ENCODE measurements at regions not wholly inside any gene's neighbourhood (a gene's known extent, or its start where the extent isn't known, plus 50 kb on each side); places are given as distances from the start of the nearest gene placed in this dataset.

DNA sequence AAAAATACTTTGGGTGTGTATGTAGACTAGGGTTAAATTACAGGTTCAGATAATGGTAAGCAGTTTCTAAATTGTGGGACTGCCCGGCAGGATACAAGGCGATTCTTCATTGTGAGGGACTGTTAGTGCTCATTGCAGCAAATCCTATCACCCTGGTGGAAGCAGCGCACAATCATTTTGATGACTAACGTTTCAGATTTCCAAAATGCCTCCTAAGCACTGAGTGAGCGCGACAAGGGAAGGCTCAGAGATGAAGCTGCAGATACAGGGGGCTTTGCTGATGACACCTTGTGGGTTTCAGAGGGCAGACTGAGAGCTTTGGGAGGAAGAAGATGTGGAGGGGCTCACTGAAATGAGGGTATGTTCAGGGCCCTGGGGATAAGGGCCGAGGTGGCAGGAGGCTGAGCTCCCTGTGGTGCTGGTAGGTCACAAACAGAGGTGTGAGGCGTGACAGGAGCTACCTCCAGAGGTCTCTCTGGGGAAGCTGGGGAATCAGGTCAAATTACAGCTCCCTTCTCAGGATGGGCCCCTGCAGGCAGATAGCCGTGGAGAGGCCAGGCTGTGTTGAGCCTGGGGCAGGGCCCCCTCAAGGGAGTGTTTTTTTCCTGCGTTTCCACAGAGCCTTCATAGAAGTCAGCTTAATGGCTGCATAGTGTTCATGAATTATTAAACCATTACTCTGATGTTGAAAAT is 84.5 kb upstream of the FYN start:
- Mint-ChIP-seq H3K9me3 (ENCODE audit: unreplicated experiment) (no peaks in the 10 kb centered on the region), H3K27me3 (ENCODE audit: insufficient read depth, unreplicated experiment) (no peaks in the 10 kb centered on the region), H3K27ac (ENCODE audit: low read depth, unreplicated experiment) (no peak overlapping the region), H3K4me3 (ENCODE audit: unreplicated experiment) (no peak overlapping the region), H3K4me1 (ENCODE audit: insufficient read depth, unreplicated experiment) (peaks cover 5% of the 10 kb centered on the region), H3K36me3 (ENCODE audit: insufficient read depth, unreplicated experiment) (no peaks in the 10 kb centered on the region)
- ChIA-PET POLR2A (interaction anchor here (1.1 kb wide), 1 partner anchor 15 kb away, joined by 3 read pairs; no protein-coding TSS in a partner anchor), CTCF (interaction anchor here (0.7 to 0.8 kb wide), 2 partner anchors 12 to 22 kb away, joined by 3 read pairs; no protein-coding TSS in a partner anchor)
- intact Hi-C loops (cut with micrococcal nuclease) = no loop called here
- TF ChIP-seq CTCF (IDR thresholded peaks at IDR 0.05; ENCODE audit: unreplicated experiment) = no peak
- BruUV-seq (replicated peaks) = no TSS peak
- no peak for DNase-seq (ENCODE audit: unreplicated experiment)

- Mint-ChIP-seq H3K9me3 (ENCODE audit: unreplicated experiment) (no peaks in the 10 kb centered on the region), H3K36me3 (ENCODE audit: insufficient read depth, unreplicated experiment) (no peaks in the 10 kb centered on the region), H3K27me3 (ENCODE audit: insufficient read depth, unreplicated experiment) (no peaks in the 10 kb centered on the region), H3K27ac (ENCODE audit: low read depth, unreplicated experiment) (no peak overlapping the region), H3K4me3 (ENCODE audit: unreplicated experiment) (no peak overlapping the region), H3K4me1 (ENCODE audit: insufficient read depth, unreplicated experiment) (no peaks in the 10 kb centered on the region)
- ChIA-PET CTCF (interaction anchor here (0.7 to 0.8 kb wide), 3 partner anchors 10 to 40 kb away, joined by 3 read pairs; no protein-coding TSS in a partner anchor), POLR2A (interaction anchor here (1.0 to 1.1 kb wide), 2 partner anchors 15 to 28 kb away, joined by 3 to 4 read pairs; no protein-coding TSS in a partner anchor)
- DNase-seq (ENCODE audit: unreplicated experiment) = no peak
- intact Hi-C loops (cut with micrococcal nuclease) = no loop called here
- no TSS peak for BruUV-seq (replicated peaks)
- no peak for TF ChIP-seq CTCF (IDR thresholded peaks at IDR 0.05; ENCODE audit: unreplicated experiment)
Observed at GRCh38 chr6:111958534-111958933, 85.3 kb upstream of the FYN start.

DNA sequence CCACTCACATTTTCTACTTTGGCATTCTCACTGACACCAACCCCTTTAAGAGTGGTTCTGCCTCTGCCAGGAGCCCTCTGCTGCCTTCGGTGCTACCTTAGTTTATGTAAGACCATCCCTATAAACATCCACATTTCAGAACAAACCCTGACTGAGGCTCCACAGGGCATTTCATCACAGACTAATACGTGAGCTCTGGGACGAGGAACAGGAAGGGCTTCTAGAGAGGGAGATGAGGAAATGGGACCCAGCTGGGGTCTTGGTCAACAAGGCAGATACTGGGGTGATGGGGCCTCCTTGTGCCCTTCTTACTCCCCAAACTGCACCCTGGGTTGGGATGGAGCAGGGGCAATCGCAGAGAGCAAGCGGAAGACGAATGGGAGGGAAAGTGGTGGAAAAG is 86.5 kb upstream of the FYN start:
- Mint-ChIP-seq H3K36me3 (ENCODE audit: insufficient read depth, unreplicated experiment) (no peaks in the 10 kb centered on the region), H3K4me3 (ENCODE audit: unreplicated experiment) (no peak overlapping the region), H3K4me1 (ENCODE audit: insufficient read depth, unreplicated experiment) (no peaks in the 10 kb centered on the region), H3K27me3 (ENCODE audit: insufficient read depth, unreplicated experiment) (no peaks in the 10 kb centered on the region), H3K9me3 (ENCODE audit: unreplicated experiment) (no peaks in the 10 kb centered on the region), H3K27ac (ENCODE audit: low read depth, unreplicated experiment) (no peak overlapping the region)
- no TSS peak for BruUV-seq (replicated peaks)
- no peak for DNase-seq (ENCODE audit: unreplicated experiment)
- intact Hi-C loops (cut with micrococcal nuclease) = no loop called here
- ChIA-PET POLR2A (no interaction called here), CTCF (interaction anchor here (0.7 kb wide), 1 partner anchor 680 kb away, joined by 3 read pairs; no protein-coding TSS in a partner anchor)
- no peak for TF ChIP-seq CTCF (IDR thresholded peaks at IDR 0.05; ENCODE audit: unreplicated experiment)

DNA sequence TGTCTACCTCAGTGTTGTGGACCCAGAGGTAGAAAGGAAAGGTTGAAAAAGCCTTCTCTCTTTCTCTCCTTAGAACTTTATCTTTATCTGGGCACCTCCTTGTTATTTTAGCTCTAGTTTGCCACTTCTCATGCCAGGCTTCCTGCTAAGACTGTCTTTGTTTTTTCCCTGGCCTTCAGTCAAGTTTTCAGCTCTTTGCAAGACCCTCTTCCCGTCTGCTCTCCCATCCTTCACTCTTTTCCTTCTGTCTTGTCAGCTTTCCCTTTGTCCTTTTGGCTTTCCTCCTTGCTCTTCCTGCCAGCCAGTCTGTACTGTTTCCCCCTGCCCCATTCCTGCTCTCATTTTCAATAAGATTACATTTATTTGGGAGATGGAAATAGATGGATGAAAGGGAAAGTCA is 86.8 kb upstream of the CCN6 start:
- no peak overlapping the region for H3K27ac Mint-ChIP-seq (ENCODE audit: low read depth, unreplicated experiment)
- intact Hi-C loops (cut with micrococcal nuclease) = no loop called here
- no peak overlapping the region for H3K4me3 Mint-ChIP-seq (ENCODE audit: unreplicated experiment)
- H3K36me3 Mint-ChIP-seq (ENCODE audit: insufficient read depth, unreplicated experiment) = no peaks in the 10 kb centered on the region
- TF ChIP-seq CTCF (IDR thresholded peaks at IDR 0.05; ENCODE audit: unreplicated experiment) = no peak
- H3K9me3 Mint-ChIP-seq (ENCODE audit: unreplicated experiment) = no peaks in the 10 kb centered on the region
- DNase-seq (ENCODE audit: unreplicated experiment) = no peak
- ChIA-PET CTCF (interaction anchor here (0.6 to 0.7 kb wide), 2 partner anchors 29 to 1929 kb away, joined by 3 read pairs; no protein-coding TSS in a partner anchor), POLR2A (no interaction called here)
- no TSS peak for BruUV-seq (replicated peaks)
- H3K27me3 Mint-ChIP-seq (ENCODE audit: insufficient read depth, unreplicated experiment) = no peaks in the 10 kb centered on the region
- H3K4me1 Mint-ChIP-seq (ENCODE audit: insufficient read depth, unreplicated experiment) = peaks cover 6% of the 10 kb centered on the region

Data from MCF 10A (cell line).